Heart left ventricle (tissue), 16 donors: ENCODE measurements at regions not wholly inside any gene's neighbourhood (a gene's known extent, or its start where the extent isn't known, plus 50 kb on each side); places are given as distances from the start of the nearest gene placed in this dataset.

Experiments used
- ATAC-seq, 4 donors: fragments of 200-7000 bp; cut with Tn5 transposase; one replicate each; pipeline ENCODE4 v1.9.1; 2020 to 2022; ENCODE audit warnings: moderate library complexity in 4 of 4, mild to moderate bottlenecking in 3 of 4, moderate number of reproducible peaks in 1 of 4
- DNase-seq, 5 donors: peaks; one replicate each; pipeline ENCODE4 v3.0.0-alpha.2; 2020
- H3K27ac ChIP-seq, 12 donors: fragments of 200-600 bp; sonication (generic) in 4 of 12; one replicate each; pipeline versions ENCODE4 v1.5.0 to v1.8.0; 2016 to 2022; ENCODE audit warnings: mild to moderate bottlenecking in 2 of 12
- H3K27me3 ChIP-seq, 9 donors: fragments of 200-600 bp; sonication (generic) in 2 of 9; one replicate each; pipeline versions ENCODE4 v1.5.1 to v1.8.0; 2016 to 2022; ENCODE audit warnings: mild to moderate bottlenecking in 3 of 9
- H3K36me3 ChIP-seq, 9 donors: fragments of 200-600 bp; sonication (generic) in 2 of 9; one replicate each; pipeline versions ENCODE4 v1.5.0 to v1.8.0; 2018 to 2022; ENCODE audit warnings: mild to moderate bottlenecking in 2 of 9
- H3K4me1 ChIP-seq, 12 donors: fragments of 200-600 bp; sonication (generic) in 4 of 12; one replicate each; pipeline versions ENCODE4 v1.5.0 to v1.8.0; 2016 to 2022; ENCODE audit warnings: mild to moderate bottlenecking in 3 of 12
- H3K4me3 ChIP-seq, 12 donors: fragments of 200-600 bp; sonication (generic) in 4 of 12; one replicate each; pipeline versions ENCODE4 v1.5.0 to v1.8.0; 2017 to 2022; ENCODE audit warnings: mild to moderate bottlenecking in 9 of 12, moderate library complexity in 4 of 12
- H3K9me3 ChIP-seq, 12 donors: fragments of 200-600 bp; sonication (generic) in 4 of 12; one replicate each; pipeline versions ENCODE4 v1.5.0 to v1.8.0; 2016 to 2022; ENCODE audit warnings: mild to moderate bottlenecking in 1 of 12
- POLR2A ChIP-seq, 2 donors: fragments of 450-650 bp; IDR thresholded peaks; one replicate each; pipeline ENCODE4 v1.6.1; 2017; ENCODE audit warnings: antibody characterized with exemption in 2 of 2, mild to moderate bottlenecking in 2 of 2, moderate library complexity in 2 of 2
- WGBS, 4 donors: extraction: QIAGEN DNeasy Blood & Tissue Kit in 2 of 4; methylation state at CpG; one replicate each; pipeline versions ENCODE4 v1.1.5 to v1.1.7; 2013 to 2018; 5-methylcytosine and 5-hydroxymethylcytosine counted together
- intact Hi-C, 10 donors: fragments of 100-400 bp; cut with DNase I; formaldehyde crosslinking; loops; one replicate each; pipeline versions ENCODE4 v1.11.1 to v1.14.2; 2022
- TF ChIP-seq, protein P1 (sequence below), 12 donors: fragments of 200-600 bp; sonication (generic) in 4 of 12; IDR thresholded peaks; one replicate each; pipeline versions ENCODE4 v1.5.0 to v1.8.0; 2018 to 2022; ENCODE audit warnings: antibody characterized with exemption in 12 of 12, mild to moderate bottlenecking in 5 of 12
- donor health status: ischemic (EF 13 %, LVEDD 7.1; RV severe dilation, severe dysfunction).
- donor health status: healthy with polysubstance abuse.
- donor health status: DM: no; HTN: yes; CAD: no.
- donor health status: DM: no; HTN: no; CAD: no.
- donor health status: ischemic (EF 25% LVEDD 6.9; RV normal size, moderate dysfunction).
- donor health status: ischemic (EF 25% LVEDD 5.7; RV mildly dilated, moderate dysfunction).
- donor health status: healthy.
- donor health status: DM: yes; HTN: yes; CAD: no.
- donor health status: ischemic (EF 35%, LVEDD 5.7; RV mildly dilated, moderate dysfunction).
- donor health status: nonischemic (EF 11% LVEDD 7.7; RV severe dilation, severe dysfunction).
- donor health status: DM: yes; HTN: yes; CAD: no.
- donor health status: PGD.
- donor health status: ischemic (EF 29% LVEDD 5.4; RV normal size, mild dysfunction).
- donor health status: nonischemic (EF 23%, LVEDD 6.1; RV moderate dilation, normal function).

DNA sequence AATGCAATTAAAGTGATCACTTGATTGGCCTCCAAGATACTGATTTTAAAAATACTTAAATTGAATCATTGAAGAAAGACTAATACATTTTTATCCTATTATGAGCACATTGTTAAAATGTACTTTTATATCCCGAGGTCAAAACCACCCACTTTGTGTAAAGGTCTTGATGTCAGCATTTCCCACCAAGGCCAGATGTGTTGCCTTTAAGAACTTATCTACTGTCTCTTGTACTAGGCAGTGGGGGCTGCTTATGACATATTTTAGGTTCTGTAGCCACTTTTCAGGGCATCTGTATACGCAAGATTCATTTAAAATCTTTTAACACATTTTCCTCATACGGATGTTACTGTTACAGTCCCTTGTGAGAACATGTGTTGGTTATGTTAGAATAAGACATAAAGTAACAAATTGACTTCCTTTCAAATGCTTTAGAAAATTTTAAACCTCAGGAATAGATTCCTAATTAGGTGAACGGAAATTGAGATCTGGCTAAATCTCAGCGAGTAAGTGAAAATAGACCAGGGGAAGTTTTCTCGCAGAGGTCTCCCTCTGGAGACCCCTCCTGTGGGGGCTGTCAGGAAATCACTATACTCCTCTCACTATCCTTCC is 456.2 kb downstream of the ADAMTS20 start:
- intact Hi-C loops, result no loop called here
- H3K27ac ChIP-seq, result no peak overlapping the region
- no peaks in the 10 kb centered on the region for H3K9me3 ChIP-seq
- no peak overlapping the region for H3K4me3 ChIP-seq
- TF ChIP-seq, protein P1, sequence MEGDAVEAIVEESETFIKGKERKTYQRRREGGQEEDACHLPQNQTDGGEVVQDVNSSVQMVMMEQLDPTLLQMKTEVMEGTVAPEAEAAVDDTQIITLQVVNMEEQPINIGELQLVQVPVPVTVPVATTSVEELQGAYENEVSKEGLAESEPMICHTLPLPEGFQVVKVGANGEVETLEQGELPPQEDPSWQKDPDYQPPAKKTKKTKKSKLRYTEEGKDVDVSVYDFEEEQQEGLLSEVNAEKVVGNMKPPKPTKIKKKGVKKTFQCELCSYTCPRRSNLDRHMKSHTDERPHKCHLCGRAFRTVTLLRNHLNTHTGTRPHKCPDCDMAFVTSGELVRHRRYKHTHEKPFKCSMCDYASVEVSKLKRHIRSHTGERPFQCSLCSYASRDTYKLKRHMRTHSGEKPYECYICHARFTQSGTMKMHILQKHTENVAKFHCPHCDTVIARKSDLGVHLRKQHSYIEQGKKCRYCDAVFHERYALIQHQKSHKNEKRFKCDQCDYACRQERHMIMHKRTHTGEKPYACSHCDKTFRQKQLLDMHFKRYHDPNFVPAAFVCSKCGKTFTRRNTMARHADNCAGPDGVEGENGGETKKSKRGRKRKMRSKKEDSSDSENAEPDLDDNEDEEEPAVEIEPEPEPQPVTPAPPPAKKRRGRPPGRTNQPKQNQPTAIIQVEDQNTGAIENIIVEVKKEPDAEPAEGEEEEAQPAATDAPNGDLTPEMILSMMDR (IDR thresholded peaks at IDR 0.05), result no peak
- no peak for TF ChIP-seq POLR2A (IDR thresholded peaks at IDR 0.05)
- no peaks in the 10 kb centered on the region for H3K36me3 ChIP-seq
- H3K27me3 ChIP-seq, result no peaks in the 10 kb centered on the region
- WGBS, 4 donors, result 45 to 60% (median 49%) methylated on average over 6 of the region's 6 CpGs
- DNase-seq (no peak), ATAC-seq (peak in 2 of 4 donors; percentile 24 to 31)
- peaks cover 0 to 8% (median 0%) of the 10 kb centered on the region in 12 donors for H3K4me1 ChIP-seq

DNA sequence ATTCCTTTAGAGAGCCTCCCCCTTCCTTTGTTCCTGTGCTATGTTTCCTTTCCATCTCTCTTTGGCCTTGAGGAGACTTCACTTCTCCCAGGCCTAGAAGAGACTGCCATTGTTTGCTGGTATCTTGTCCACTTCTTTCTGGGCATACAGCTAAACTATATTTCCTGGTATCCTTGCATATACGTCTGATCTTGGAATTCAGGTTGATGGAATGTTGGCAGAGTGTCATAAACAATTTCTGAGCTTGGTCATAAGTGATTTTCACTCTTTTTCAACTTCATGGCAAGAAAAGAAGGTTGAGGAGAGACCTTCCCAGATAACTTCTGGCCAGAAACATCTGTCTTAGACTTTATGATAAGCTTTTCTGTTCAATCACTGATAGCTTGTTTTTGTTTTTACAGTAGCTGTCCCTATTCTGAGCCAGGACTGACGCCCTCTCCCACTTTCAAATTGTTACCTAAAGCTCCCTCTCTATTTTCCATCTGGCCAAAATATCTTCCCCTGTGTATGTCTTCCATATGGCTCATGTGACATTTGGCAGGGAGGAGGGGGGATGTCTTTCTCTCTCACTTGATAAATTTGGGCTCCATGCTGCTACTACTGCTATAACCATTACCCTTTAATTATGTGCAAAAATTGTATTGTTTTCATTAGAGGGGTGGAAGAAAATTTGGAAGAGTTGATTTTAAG is 457.0 kb downstream of the ADAMTS20 start:
- Histone ChIP-seq H3K36me3 (no peaks in the 10 kb centered on the region), H3K4me1 (peaks cover 0 to 8% (median 0%) of the 10 kb centered on the region in 12 donors), H3K27ac (no peak overlapping the region), H3K9me3 (peaks cover 0 to 2% (median 0%) of the 10 kb centered on the region in 12 donors), H3K27me3 (no peaks in the 10 kb centered on the region), H3K4me3 (no peak overlapping the region)
- ATAC-seq, result no peak
- no peak for DNase-seq
- TF ChIP-seq POLR2A (IDR thresholded peaks at IDR 0.05), result no peak
- TF ChIP-seq, protein P1 (IDR thresholded peaks at IDR 0.05), result no peak
- intact Hi-C loops, result no loop called here
- WGBS, 4 donors, result 67 to 74% (median 68%) methylated on average over 2 of the region's 2 CpGs

DNA sequence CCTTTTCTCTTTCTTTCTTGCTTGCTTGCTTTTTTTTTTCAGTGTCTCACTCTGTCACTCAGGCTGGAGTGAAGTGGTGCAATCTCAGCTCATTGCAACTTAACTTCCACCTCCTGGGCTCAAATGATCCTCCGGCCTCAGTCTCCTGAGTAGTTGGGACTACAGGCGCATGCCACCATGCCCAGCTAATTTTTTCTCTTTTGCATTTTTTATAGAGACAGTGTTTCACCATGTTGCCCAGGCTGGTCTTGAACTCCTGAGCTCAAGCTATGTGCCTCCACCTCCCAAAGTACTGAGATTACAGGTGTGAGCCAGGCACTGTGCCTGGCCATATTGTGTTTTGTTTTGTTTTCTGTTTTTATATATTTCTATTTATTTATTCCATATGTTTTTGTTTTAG is 461.0 kb downstream of the ADAMTS20 start:
- H3K4me1 ChIP-seq, result peaks cover 0 to 3% (median 0%) of the 10 kb centered on the region in 12 donors
- no peaks in the 10 kb centered on the region for H3K36me3 ChIP-seq
- TF ChIP-seq POLR2A (IDR thresholded peaks at IDR 0.05), result no peak
- TF ChIP-seq, protein P1 (IDR thresholded peaks at IDR 0.05), result no peak
- no peak for DNase-seq
- intact Hi-C loops, result no loop called here
- ATAC-seq, result no peak
- no peak overlapping the region for H3K27ac ChIP-seq
- H3K4me3 ChIP-seq, result no peak overlapping the region
- H3K27me3 ChIP-seq, result no peaks in the 10 kb centered on the region
- peaks cover 0 to 21% (median 2%) of the 10 kb centered on the region in 12 donors for H3K9me3 ChIP-seq
- WGBS, 4 donors, result 98 to 100% (median 99%) methylated on average over 2 of the region's 2 CpGs

DNA sequence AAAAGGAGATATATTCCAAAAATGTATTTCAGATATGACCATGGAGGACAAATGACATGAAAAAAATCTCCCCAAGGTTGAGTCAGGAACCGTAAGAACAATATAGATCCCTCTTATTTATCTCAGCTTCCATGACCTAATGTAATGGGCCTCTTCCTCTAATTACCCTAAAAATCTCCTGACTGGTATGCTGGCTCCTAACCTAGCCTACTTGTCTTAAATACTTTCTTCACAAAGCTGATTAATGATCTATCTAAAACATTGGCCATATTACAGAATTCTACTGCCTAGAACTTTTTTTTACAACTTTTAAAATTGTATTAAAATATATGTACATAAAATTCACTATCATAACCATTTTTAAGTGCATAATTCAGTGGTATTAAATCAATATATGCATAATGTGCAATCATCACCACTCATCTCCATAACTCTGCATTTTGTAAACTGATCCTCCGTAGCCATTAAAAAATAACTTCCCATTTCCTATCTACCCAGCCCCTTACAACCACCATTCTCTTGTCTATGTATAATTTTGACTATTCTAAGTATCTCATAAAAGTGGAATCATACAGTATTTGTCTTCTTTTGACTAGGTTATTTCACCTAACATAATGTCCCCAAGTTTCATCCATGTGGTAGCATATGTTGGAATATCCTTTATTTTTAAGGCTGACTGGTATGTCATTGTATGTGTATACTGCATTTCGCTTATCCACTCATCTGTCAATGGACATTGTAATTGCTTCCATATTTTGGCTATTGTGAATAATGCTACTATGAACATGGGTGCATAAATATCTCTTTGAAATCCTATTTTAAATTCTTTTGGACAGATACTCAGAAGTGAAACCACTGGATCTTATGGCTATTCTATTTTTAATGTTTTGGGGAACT is 464.6 kb downstream of the ADAMTS20 start:
- H3K27ac ChIP-seq, result no peak overlapping the region
- peaks cover 0 to 25% (median 5%) of the 10 kb centered on the region in 12 donors for H3K9me3 ChIP-seq
- TF ChIP-seq, protein P1 (IDR thresholded peaks at IDR 0.05), result no peak
- no peak for TF ChIP-seq POLR2A (IDR thresholded peaks at IDR 0.05)
- ATAC-seq (no peak), DNase-seq (no peak)
- intact Hi-C loops, result no loop called here
- 87 to 92% (median 88%) methylated on average over 3 of the region's 3 CpGs for WGBS, 4 donors
- H3K4me1 ChIP-seq, result no peaks in the 10 kb centered on the region
- H3K4me3 ChIP-seq, result no peak overlapping the region
- no peaks in the 10 kb centered on the region for H3K27me3 ChIP-seq
- H3K36me3 ChIP-seq, result no peaks in the 10 kb centered on the region
